ENCODE measurements at regions not wholly inside any gene's neighbourhood (a gene's known extent, or its start where the extent isn't known, plus 50 kb on each side); places are given as distances from the start of the nearest gene placed in this dataset.

DNA sequence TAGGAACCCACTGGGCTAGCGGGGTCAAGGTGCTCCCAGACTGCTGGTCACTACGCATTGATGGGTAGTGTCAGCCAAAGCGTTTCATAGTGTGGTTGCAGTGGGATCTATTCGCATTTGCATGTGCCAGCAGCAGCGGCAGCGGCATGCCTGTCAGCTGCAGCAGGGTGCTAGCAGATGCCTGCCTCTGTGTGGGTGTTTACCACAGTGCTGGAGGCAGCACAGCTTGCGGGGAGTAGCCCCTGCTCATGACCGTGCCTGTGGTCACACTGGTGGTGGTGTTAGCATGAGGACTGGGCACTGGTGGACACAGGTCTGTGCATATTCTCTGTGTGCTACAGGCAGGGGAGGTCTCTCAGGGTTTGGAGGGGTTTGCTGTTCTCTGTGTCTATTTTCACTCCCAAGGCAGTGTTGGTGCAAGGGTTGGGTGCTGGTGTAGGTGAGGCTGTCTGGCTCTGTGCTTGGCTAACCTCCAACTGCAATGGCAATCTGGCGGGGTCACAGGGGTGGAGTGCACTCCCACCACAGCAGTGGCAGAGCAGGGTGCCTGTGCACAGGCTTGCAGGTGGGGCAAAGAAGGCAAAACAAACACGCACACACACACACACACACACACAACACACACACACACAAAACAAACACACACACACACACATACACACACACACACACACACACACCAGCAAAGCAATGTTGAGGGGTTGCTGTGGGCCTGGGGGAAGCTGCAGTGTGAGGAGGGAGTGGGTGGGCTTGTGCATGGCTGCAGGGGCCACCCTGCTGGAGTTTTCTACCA lies 184.4 kb downstream of the GLUD2 start:
- DNase-seq (ENCODE audit: low spot score), result no peak
- Histone ChIP-seq H3K36me3 (replicated peaks; ENCODE audit: insufficient read depth, low read depth) (no peaks in the 10 kb centered on the region), H3K4me3 (no peak overlapping the region), H3K79me2 (no peaks in the 10 kb centered on the region), H3K27me3 (no peaks in the 10 kb centered on the region), H3K9me2 (replicated peaks; ENCODE audit: insufficient read depth) (no peaks in the 10 kb centered on the region), H3K27ac (no peak overlapping the region), H3K4me2 (no peak overlapping the region), H4K20me1 (ENCODE audit: insufficient read depth, poor library complexity, severe bottlenecking) (no peaks in the 10 kb centered on the region), H2AFZ (no peak overlapping the region), H3K4me1 (ENCODE audit: insufficient read depth) (no peaks in the 10 kb centered on the region), H3K9me3 (ENCODE audit: low read depth) (no peaks in the 10 kb centered on the region)
- TF ChIP-seq EZH2 (IDR thresholded peaks at IDR 0.05; ENCODE audit: borderline replicate concordance) (no peak), EZH2phosphoT487 (IDR thresholded peaks at IDR 0.05; ENCODE audit: low read depth, severe bottlenecking, unreplicated experiment) (no peak)
- TF ChIP-seq, protein P1, sequence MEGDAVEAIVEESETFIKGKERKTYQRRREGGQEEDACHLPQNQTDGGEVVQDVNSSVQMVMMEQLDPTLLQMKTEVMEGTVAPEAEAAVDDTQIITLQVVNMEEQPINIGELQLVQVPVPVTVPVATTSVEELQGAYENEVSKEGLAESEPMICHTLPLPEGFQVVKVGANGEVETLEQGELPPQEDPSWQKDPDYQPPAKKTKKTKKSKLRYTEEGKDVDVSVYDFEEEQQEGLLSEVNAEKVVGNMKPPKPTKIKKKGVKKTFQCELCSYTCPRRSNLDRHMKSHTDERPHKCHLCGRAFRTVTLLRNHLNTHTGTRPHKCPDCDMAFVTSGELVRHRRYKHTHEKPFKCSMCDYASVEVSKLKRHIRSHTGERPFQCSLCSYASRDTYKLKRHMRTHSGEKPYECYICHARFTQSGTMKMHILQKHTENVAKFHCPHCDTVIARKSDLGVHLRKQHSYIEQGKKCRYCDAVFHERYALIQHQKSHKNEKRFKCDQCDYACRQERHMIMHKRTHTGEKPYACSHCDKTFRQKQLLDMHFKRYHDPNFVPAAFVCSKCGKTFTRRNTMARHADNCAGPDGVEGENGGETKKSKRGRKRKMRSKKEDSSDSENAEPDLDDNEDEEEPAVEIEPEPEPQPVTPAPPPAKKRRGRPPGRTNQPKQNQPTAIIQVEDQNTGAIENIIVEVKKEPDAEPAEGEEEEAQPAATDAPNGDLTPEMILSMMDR (IDR thresholded peaks at IDR 0.05; ENCODE audit: poor library complexity), result no peak
- WGBS (ENCODE audit: low lambda C conversion rate, missing lambda C conversion rate), result 73% methylated on average over 10 of the region's 10 CpGs

GRCh38 chrX:121236040-121236439 lies 188.6 kb downstream of the GLUD2 start:
- H3K27ac ChIP-seq, result no peak overlapping the region
- no peaks in the 10 kb centered on the region for H4K20me1 ChIP-seq (ENCODE audit: insufficient read depth, poor library complexity, severe bottlenecking)
- no peak overlapping the region for H3K4me3 ChIP-seq
- no peak overlapping the region for H2AFZ ChIP-seq
- H3K79me2 ChIP-seq, result no peaks in the 10 kb centered on the region
- H3K9me3 ChIP-seq (ENCODE audit: low read depth), result no peaks in the 10 kb centered on the region
- H3K4me2 ChIP-seq, result no peak overlapping the region
- DNase-seq (ENCODE audit: low spot score), result no peak
- H3K4me1 ChIP-seq (ENCODE audit: insufficient read depth), result no peaks in the 10 kb centered on the region
- TF ChIP-seq EZH2phosphoT487 (IDR thresholded peaks at IDR 0.05; ENCODE audit: low read depth, severe bottlenecking, unreplicated experiment), result no peak
- TF ChIP-seq EZH2 (IDR thresholded peaks at IDR 0.05; ENCODE audit: borderline replicate concordance), result no peak
- TF ChIP-seq, protein P1 (IDR thresholded peaks at IDR 0.05; ENCODE audit: poor library complexity), result no peak
- H3K9me2 ChIP-seq (replicated peaks; ENCODE audit: insufficient read depth), result no peaks in the 10 kb centered on the region
- 71% methylated on average over 1 of the region's 1 CpG for WGBS (ENCODE audit: low lambda C conversion rate, missing lambda C conversion rate)
- H3K27me3 ChIP-seq, result no peaks in the 10 kb centered on the region
- no peaks in the 10 kb centered on the region for H3K36me3 ChIP-seq (replicated peaks; ENCODE audit: insufficient read depth, low read depth)

DNA sequence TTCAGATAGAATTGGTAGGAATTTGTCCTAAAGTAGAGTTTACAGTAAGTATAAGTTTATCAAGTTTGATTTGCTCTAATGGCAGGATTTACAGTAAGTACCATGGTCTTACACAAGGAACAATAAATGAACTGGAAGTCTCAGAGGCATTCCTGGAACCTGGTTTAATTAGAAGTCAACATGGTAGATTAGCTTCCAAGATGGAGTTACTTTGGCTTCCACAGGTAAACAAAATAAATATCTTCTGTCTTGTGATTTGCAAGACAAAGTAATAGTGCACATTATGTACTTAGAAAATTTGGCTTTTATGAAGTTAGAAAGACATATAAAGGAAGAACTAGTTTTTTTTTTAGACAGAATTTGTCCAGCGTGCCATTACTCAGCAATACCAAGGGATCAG lies 190.7 kb downstream of the GLUD2 start:
- Histone ChIP-seq H3K79me2 (no peaks in the 10 kb centered on the region), H3K9me3 (ENCODE audit: low read depth) (no peaks in the 10 kb centered on the region), H3K27me3 (no peaks in the 10 kb centered on the region), H3K9me2 (replicated peaks; ENCODE audit: insufficient read depth) (no peaks in the 10 kb centered on the region), H3K4me3 (no peak overlapping the region), H4K20me1 (ENCODE audit: insufficient read depth, poor library complexity, severe bottlenecking) (no peaks in the 10 kb centered on the region), H3K27ac (no peak overlapping the region), H2AFZ (no peak overlapping the region), H3K36me3 (replicated peaks; ENCODE audit: insufficient read depth, low read depth) (no peaks in the 10 kb centered on the region), H3K4me1 (ENCODE audit: insufficient read depth) (no peaks in the 10 kb centered on the region), H3K4me2 (no peak overlapping the region)
- no peak for DNase-seq (ENCODE audit: low spot score)
- 77% methylated on average over 1 of the region's 1 CpG for WGBS (ENCODE audit: low lambda C conversion rate, missing lambda C conversion rate)
- TF ChIP-seq EZH2 (IDR thresholded peaks at IDR 0.05; ENCODE audit: borderline replicate concordance) (no peak), EZH2phosphoT487 (IDR thresholded peaks at IDR 0.05; ENCODE audit: low read depth, severe bottlenecking, unreplicated experiment) (no peak)
- TF ChIP-seq, protein P1 (IDR thresholded peaks at IDR 0.05; ENCODE audit: poor library complexity), result no peak

Measured in hepatocyte (in vitro differentiated cells).